ENCODE measurements at regions not wholly inside any gene's neighbourhood (a gene's known extent, or its start where the extent isn't known, plus 50 kb on each side); places are given as distances from the start of the nearest gene placed in this dataset.

DNA sequence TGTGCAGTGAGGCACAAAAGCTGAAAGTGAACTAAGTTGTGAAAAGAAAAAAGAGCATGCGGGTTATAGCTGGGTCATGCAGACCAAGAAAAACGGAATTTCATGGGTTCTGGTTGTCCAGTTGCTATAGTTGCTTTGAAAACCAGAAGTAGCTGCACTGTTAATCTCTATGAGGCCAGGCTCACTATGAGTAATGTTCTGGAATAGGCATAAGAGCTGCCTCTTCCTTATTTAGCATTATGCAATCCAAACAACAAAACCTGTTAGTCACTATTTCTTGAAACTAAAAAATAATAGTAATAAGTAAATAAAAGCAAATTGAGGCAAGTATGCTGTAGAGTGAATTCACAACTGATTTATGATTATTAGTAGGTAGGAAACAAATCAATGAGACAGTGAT, 1383.7 kb downstream of the MRPL39 start:
- Histone ChIP-seq H3K9ac (ENCODE audit: low read length) (no peak overlapping the region), H3K36me3 (ENCODE audit: insufficient read depth, low read length) (no peaks in the 10 kb centered on the region), H3F3A (ENCODE audit: insufficient read depth, low read length, poor library complexity, severe bottlenecking) (no peaks in the 10 kb centered on the region), H3K4me3 (ENCODE audit: low read length) (no peak overlapping the region), H2AFZ (ENCODE audit: low read depth, low read length) (no peak overlapping the region), H3K4me2 (ENCODE audit: low read length) (no peak overlapping the region), H4K20me1 (ENCODE audit: insufficient read depth) (no peaks in the 10 kb centered on the region), H3K9me3 (ENCODE audit: low read length) (no peaks in the 10 kb centered on the region), H3K79me2 (replicated peaks; ENCODE audit: insufficient read depth, low read length) (no peaks in the 10 kb centered on the region), H3K27ac (ENCODE audit: low read length) (no peak overlapping the region), H3K27me3 (ENCODE audit: insufficient read depth, low read depth, low read length) (no peaks in the 10 kb centered on the region), H3K9me2 (ENCODE audit: insufficient read depth, low read length) (no peaks in the 10 kb centered on the region)
- TF ChIP-seq EZH2 (IDR thresholded peaks at IDR 0.05; ENCODE audit: borderline replicate concordance, insufficient read depth, low read length, poor library complexity, severe bottlenecking) (no peak), POLR2AphosphoS5 (IDR thresholded peaks at IDR 0.05) (no peak), RAD21 (conservative IDR thresholded peaks at IDR 0.05) (no peak), SMC3 (conservative IDR thresholded peaks at IDR 0.05; ENCODE audit: poor library complexity) (no peak), MXI1 (conservative IDR thresholded peaks at IDR 0.05; ENCODE audit: poor library complexity, severe bottlenecking) (no peak), EP300 (conservative IDR thresholded peaks at IDR 0.05; ENCODE audit: poor library complexity, severe bottlenecking) (no peak), TAF1 (IDR thresholded peaks at IDR 0.05; ENCODE audit: low read depth) (no peak)
- TF ChIP-seq, protein P1, sequence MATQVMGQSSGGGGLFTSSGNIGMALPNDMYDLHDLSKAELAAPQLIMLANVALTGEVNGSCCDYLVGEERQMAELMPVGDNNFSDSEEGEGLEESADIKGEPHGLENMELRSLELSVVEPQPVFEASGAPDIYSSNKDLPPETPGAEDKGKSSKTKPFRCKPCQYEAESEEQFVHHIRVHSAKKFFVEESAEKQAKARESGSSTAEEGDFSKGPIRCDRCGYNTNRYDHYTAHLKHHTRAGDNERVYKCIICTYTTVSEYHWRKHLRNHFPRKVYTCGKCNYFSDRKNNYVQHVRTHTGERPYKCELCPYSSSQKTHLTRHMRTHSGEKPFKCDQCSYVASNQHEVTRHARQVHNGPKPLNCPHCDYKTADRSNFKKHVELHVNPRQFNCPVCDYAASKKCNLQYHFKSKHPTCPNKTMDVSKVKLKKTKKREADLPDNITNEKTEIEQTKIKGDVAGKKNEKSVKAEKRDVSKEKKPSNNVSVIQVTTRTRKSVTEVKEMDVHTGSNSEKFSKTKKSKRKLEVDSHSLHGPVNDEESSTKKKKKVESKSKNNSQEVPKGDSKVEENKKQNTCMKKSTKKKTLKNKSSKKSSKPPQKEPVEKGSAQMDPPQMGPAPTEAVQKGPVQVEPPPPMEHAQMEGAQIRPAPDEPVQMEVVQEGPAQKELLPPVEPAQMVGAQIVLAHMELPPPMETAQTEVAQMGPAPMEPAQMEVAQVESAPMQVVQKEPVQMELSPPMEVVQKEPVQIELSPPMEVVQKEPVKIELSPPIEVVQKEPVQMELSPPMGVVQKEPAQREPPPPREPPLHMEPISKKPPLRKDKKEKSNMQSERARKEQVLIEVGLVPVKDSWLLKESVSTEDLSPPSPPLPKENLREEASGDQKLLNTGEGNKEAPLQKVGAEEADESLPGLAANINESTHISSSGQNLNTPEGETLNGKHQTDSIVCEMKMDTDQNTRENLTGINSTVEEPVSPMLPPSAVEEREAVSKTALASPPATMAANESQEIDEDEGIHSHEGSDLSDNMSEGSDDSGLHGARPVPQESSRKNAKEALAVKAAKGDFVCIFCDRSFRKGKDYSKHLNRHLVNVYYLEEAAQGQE (IDR thresholded peaks at IDR 0.05; ENCODE audit: borderline replicate concordance), result no peak
- TF ChIP-seq, protein P2, sequence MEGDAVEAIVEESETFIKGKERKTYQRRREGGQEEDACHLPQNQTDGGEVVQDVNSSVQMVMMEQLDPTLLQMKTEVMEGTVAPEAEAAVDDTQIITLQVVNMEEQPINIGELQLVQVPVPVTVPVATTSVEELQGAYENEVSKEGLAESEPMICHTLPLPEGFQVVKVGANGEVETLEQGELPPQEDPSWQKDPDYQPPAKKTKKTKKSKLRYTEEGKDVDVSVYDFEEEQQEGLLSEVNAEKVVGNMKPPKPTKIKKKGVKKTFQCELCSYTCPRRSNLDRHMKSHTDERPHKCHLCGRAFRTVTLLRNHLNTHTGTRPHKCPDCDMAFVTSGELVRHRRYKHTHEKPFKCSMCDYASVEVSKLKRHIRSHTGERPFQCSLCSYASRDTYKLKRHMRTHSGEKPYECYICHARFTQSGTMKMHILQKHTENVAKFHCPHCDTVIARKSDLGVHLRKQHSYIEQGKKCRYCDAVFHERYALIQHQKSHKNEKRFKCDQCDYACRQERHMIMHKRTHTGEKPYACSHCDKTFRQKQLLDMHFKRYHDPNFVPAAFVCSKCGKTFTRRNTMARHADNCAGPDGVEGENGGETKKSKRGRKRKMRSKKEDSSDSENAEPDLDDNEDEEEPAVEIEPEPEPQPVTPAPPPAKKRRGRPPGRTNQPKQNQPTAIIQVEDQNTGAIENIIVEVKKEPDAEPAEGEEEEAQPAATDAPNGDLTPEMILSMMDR (IDR thresholded peaks at IDR 0.05; ENCODE audit: poor library complexity, severe bottlenecking), result no peak

DNA sequence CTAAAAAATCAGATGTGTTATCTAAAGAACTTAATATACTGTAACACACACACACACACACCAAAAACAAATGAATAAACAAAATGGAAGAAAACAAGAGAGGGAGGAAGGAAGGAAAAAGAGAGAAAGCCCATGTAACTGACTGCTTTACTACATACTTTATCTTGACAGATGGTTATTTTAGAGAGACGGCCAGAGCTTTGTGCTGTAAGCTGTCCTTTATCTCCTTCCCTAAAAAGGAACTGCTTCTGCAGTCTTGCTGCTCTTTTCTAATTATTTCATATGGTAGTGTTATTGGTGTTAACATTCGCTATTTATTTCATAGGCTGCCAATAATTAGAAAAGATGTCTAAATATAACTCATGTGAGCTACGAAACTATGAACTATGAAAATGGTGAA, 1384.6 kb downstream of the MRPL39 start:
- no peak overlapping the region for H3K27ac ChIP-seq (ENCODE audit: low read length)
- H2AFZ ChIP-seq (ENCODE audit: low read depth, low read length), result no peak overlapping the region
- H3K4me3 ChIP-seq (ENCODE audit: low read length), result no peak overlapping the region
- no peak overlapping the region for H3K9ac ChIP-seq (ENCODE audit: low read length)
- TF ChIP-seq TAF1 (IDR thresholded peaks at IDR 0.05; ENCODE audit: low read depth) (no peak), EZH2 (IDR thresholded peaks at IDR 0.05; ENCODE audit: borderline replicate concordance, insufficient read depth, low read length, poor library complexity, severe bottlenecking) (no peak), MXI1 (conservative IDR thresholded peaks at IDR 0.05; ENCODE audit: poor library complexity, severe bottlenecking) (no peak), POLR2AphosphoS5 (IDR thresholded peaks at IDR 0.05) (no peak), SMC3 (conservative IDR thresholded peaks at IDR 0.05; ENCODE audit: poor library complexity) (no peak), EP300 (conservative IDR thresholded peaks at IDR 0.05; ENCODE audit: poor library complexity, severe bottlenecking) (no peak), RAD21 (conservative IDR thresholded peaks at IDR 0.05) (no peak)
- TF ChIP-seq, protein P2 (IDR thresholded peaks at IDR 0.05; ENCODE audit: poor library complexity, severe bottlenecking), result no peak
- TF ChIP-seq, protein P1 (IDR thresholded peaks at IDR 0.05; ENCODE audit: borderline replicate concordance), result no peak
- no peaks in the 10 kb centered on the region for H3K9me3 ChIP-seq (ENCODE audit: low read length)
- no peaks in the 10 kb centered on the region for H3K36me3 ChIP-seq (ENCODE audit: insufficient read depth, low read length)
- no peaks in the 10 kb centered on the region for H3F3A ChIP-seq (ENCODE audit: insufficient read depth, low read length, poor library complexity, severe bottlenecking)
- no peaks in the 10 kb centered on the region for H4K20me1 ChIP-seq (ENCODE audit: insufficient read depth)
- H3K9me2 ChIP-seq (ENCODE audit: insufficient read depth, low read length), result no peaks in the 10 kb centered on the region
- H3K4me2 ChIP-seq (ENCODE audit: low read length), result no peak overlapping the region
- no peaks in the 10 kb centered on the region for H3K79me2 ChIP-seq (replicated peaks; ENCODE audit: insufficient read depth, low read length)
- no peaks in the 10 kb centered on the region for H3K27me3 ChIP-seq (ENCODE audit: insufficient read depth, low read depth, low read length)

Measured in neural cell (in vitro differentiated cells).